K562 (cell line): ENCODE measurements at regions not wholly inside any gene's neighbourhood (a gene's known extent, or its start where the extent isn't known, plus 50 kb on each side); places are given as distances from the start of the nearest gene placed in this dataset.

Experiments
- ATAC-seq: fragments of 200-7000 bp; cut with Tn5 transposase; 3 replicates; pipeline ENCODE4 v1.9.1; 2020; ENCODE audit warnings: moderate library complexity
- BruUV-seq: library from RNA; stranded (reverse); fragments of 400-500 nt; replicated peaks from 2 replicates; lab custom pipeline; 2021; lab: Mats Ljungman, UMichigan
- CTCF ChIA-PET: fragments of 300-600 bp; formaldehyde crosslinking; extraction: SDS; loops from one replicate; lab custom pipeline; 2021; ENCODE audit warnings: low intra/inter-chr PET ratio; lab: Yijun Ruan, JAX
- POLR2A ChIA-PET: fragments of 300-600, 350-650 bp; sonication (Branson Sonifier 250); formaldehyde crosslinking; extraction: SDS; loops from one replicate; lab custom pipeline; 2021; ENCODE audit warnings: antibody characterized with exemption, inconsistent platforms; lab: Yijun Ruan, JAX
- DNase-seq, 4 experiments: peaks; one replicate each; pipeline versions ENCODE4 v3.0.0 to v3.0.0-alpha.2; 2011 to 2018; ENCODE audit warnings: low spot score in 3 of 4, mixed read lengths in 3 of 4; ENCODE audit errors: extremely low read depth in 1 of 4
- FAIRE-seq: peaks from 2 replicates; lab custom pipeline; 2011; peaks lifted over from hg19 to GRCh38; lab: Jason Lieb, UNC
- H2AFZ ChIP-seq: 2 replicates; pipeline ENCODE4 v1.6.0; 2011; ENCODE audit warnings: low read depth, low read length, control low read depth, inconsistent platforms
- H3K27ac ChIP-seq: fragments of 200-600 bp; 3 replicates; pipeline ENCODE4 v1.8.0; 2011; ENCODE audit warnings: low read depth, mild to moderate bottlenecking, control low read depth, inconsistent platforms, low read length, moderate library complexity, mixed read lengths; ENCODE audit errors: extremely low read depth
- H3K27me3 ChIP-seq, 2 experiments: fragments of 300-600 bp in 1 of 2; 2 replicates in 1 of 2; 3 replicates in 1 of 2; pipeline versions ENCODE4 v1.6.0 to v1.8.0; 2011; ENCODE audit warnings: inconsistent platforms in 2 of 2, low read length in 2 of 2, mild to moderate bottlenecking in 1 of 2, mixed read lengths in 1 of 2, moderate library complexity in 1 of 2; ENCODE audit not compliant: control insufficient read depth in 2 of 2, insufficient read depth in 2 of 2
- H3K36me3 ChIP-seq: fragments of 300-600 bp; 3 replicates; pipeline ENCODE4 v1.8.0; 2011; ENCODE audit warnings: mild to moderate bottlenecking, low read length, inconsistent platforms; ENCODE audit not compliant: control insufficient read depth, insufficient read depth
- H3K4me1 ChIP-seq, 2 experiments: fragments of 200-600 bp in 1 of 2; replicated peaks in 1 of 2; 2 replicates in 1 of 2; 3 replicates in 1 of 2; pipeline versions ENCODE4 v1.5.1 to v1.8.0; 2011; ENCODE audit warnings: inconsistent platforms in 2 of 2, low read length in 2 of 2, mild to moderate bottlenecking in 1 of 2, mixed read lengths in 1 of 2, moderate library complexity in 1 of 2; ENCODE audit not compliant: control insufficient read depth in 2 of 2, insufficient read depth in 2 of 2
- H3K4me2 ChIP-seq: 2 replicates; pipeline ENCODE4 v1.6.1; 2011; ENCODE audit warnings: low read length, control low read depth, inconsistent platforms, mixed read lengths; ENCODE audit not compliant: insufficient read depth
- H3K4me3 ChIP-seq: fragments of 200-600 bp; sonication (generic), shearing (Covaris generic); 2 replicates; pipeline ENCODE4 v1.5.1; 2016; ENCODE audit warnings: control low read depth, inconsistent platforms
- H3K79me2 ChIP-seq: fragments of 200-600 bp; 3 replicates; pipeline ENCODE4 v1.8.0; 2011; ENCODE audit warnings: low read length, inconsistent platforms; ENCODE audit not compliant: control insufficient read depth, insufficient read depth
- H3K9ac ChIP-seq, 2 experiments: 2 replicates each; pipeline versions ENCODE4 v1.6.0 to v1.6.1; 2011; ENCODE audit warnings: low read depth in 2 of 2, low read length in 2 of 2, control low read depth in 1 of 2, inconsistent platforms in 1 of 2, mild to moderate bottlenecking in 1 of 2, mixed read lengths in 1 of 2; ENCODE audit not compliant: insufficient read depth in 1 of 2
- H3K9me1 ChIP-seq: one replicate; pipeline ENCODE4 v1.6.0; 2011; ENCODE audit warnings: inconsistent platforms, mild to moderate bottlenecking, low read length, moderate library complexity; ENCODE audit not compliant: control insufficient read depth, insufficient read depth
- H3K9me3 ChIP-seq: replicated peaks from 2 replicates; pipeline ENCODE4 v1.5.1; 2011; ENCODE audit warnings: low read depth, low read length, inconsistent platforms; ENCODE audit not compliant: control insufficient read depth, insufficient read depth
- H4K20me1 ChIP-seq: replicated peaks from 2 replicates; pipeline ENCODE4 v1.6.1; 2011; ENCODE audit warnings: low read length, inconsistent platforms, mixed read lengths; ENCODE audit not compliant: control insufficient read depth, insufficient read depth
- HNRNPK ChIP-seq: fragments of 200-400 bp; formaldehyde crosslinking; IDR thresholded peaks from one replicate; pipeline ENCODE4 v1.6.1; 2018; ENCODE audit warnings: mild to moderate bottlenecking, low read depth, low read length; ENCODE audit not compliant: poor library complexity, severe bottlenecking
- HOXB6 ChIP-seq: fragments of 250-450 bp; sonication (Bioruptor Pico); IDR thresholded peaks from 2 replicates; pipeline ENCODE4 v1.5.1; 2022; ENCODE audit warnings: mild to moderate bottlenecking, borderline replicate concordance
- HSF4 ChIP-seq: fragments of 250-450 bp; sonication (Bioruptor Pico); IDR thresholded peaks from 2 replicates; pipeline ENCODE4 v2.1.2; 2022; ENCODE audit warnings: mild to moderate bottlenecking, moderate library complexity, borderline replicate concordance
- MIER1 ChIP-seq: fragments of 450-650 bp; IDR thresholded peaks from 2 replicates; pipeline ENCODE4 v1.6.1; 2016; ENCODE audit warnings: antibody characterized with exemption, mild to moderate bottlenecking, low read depth
- NCOR1 ChIP-seq: fragments of 450-650 bp; IDR thresholded peaks from 2 replicates; pipeline ENCODE4 v1.6.1; 2016; ENCODE audit warnings: mild to moderate bottlenecking, moderate library complexity
- NR2C2 ChIP-seq, 2 experiments: fragments of 200-800 bp in 1 of 2; sonication (Bioruptor generic) in 1 of 2; sonication (generic) in 1 of 2; formaldehyde crosslinking in 1 of 2; IDR thresholded peaks; 2 replicates each; pipeline versions ENCODE4 v1.6.1 to v1.8.0; 2016 to 2022; ENCODE audit warnings: mild to moderate bottlenecking in 1 of 2, missing compliant biosample characterization in 1 of 2, missing genetic modification characterization in 1 of 2, missing genetic modification reagents in 1 of 2
- OTX1 ChIP-seq: fragments of 450-650 bp; formaldehyde crosslinking; IDR thresholded peaks from 2 replicates; pipeline ENCODE4 v1.4.0; 2022; ENCODE audit warnings: mild to moderate bottlenecking
- POLR2H ChIP-seq: IDR thresholded peaks from 2 replicates; pipeline ENCODE4 v1.6.1; 2016; ENCODE audit warnings: missing genetic modification characterization, low read depth, mild to moderate bottlenecking, control low read depth, missing compliant biosample characterization, moderate library complexity
- SIN3B ChIP-seq: fragments of 450-650 bp; IDR thresholded peaks from 2 replicates; pipeline ENCODE4 v1.6.1; 2017; ENCODE audit warnings: low read depth, mild to moderate bottlenecking, moderate library complexity
- YBX1 ChIP-seq: fragments of 450-650 bp; IDR thresholded peaks from 2 replicates; pipeline ENCODE4 v1.7.1; 2016; ENCODE audit warnings: mild to moderate bottlenecking
- WGBS: fragments of 100-300 bp; shearing (Covaris generic); methylation state at CpG from one replicate; pipeline ENCODE4 v1.1.6; 2016; ENCODE audit warnings: low coverage, mixed read lengths; ENCODE audit not compliant: insufficient coverage; ENCODE audit errors: missing lambda C conversion rate; 5-methylcytosine and 5-hydroxymethylcytosine counted together
- in situ Hi-C: fragments of 300-500 bp; cut with MboI; formaldehyde crosslinking; loops from 4 replicates; pipeline ENCODE4 v1.15.0; 2018; ENCODE audit warnings: inconsistent platforms, mixed read lengths
- intact Hi-C: fragments of 100-400 bp; cut with micrococcal nuclease; formaldehyde crosslinking; loops from 2 replicates; pipeline ENCODE4 v1.14.2; 2022
- TF ChIP-seq, protein P1 (sequence below): fragments of 450-650 bp; IDR thresholded peaks from 2 replicates; pipeline ENCODE4 v1.6.1; 2017; ENCODE audit warnings: mild to moderate bottlenecking, moderate library complexity
- TF ChIP-seq, protein P2 (sequence below), 2 experiments: fragments of 450-650 bp in 1 of 2; IDR thresholded peaks; 2 replicates each; pipeline ENCODE4 v1.6.1; 2011 to 2017; ENCODE audit warnings: low read depth in 2 of 2, antibody characterized with exemption in 1 of 2, borderline replicate concordance in 1 of 2, low read length in 1 of 2, mild to moderate bottlenecking in 1 of 2, mixed read lengths in 1 of 2; ENCODE audit not compliant: control insufficient read depth in 1 of 2
- TF ChIP-seq, protein P3 (sequence below): fragments of 250-450 bp; sonication (Bioruptor Pico); IDR thresholded peaks from 2 replicates; pipeline ENCODE4 v1.8.0; 2021; ENCODE audit warnings: moderate library complexity, mild to moderate bottlenecking, inconsistent platforms

DNA sequence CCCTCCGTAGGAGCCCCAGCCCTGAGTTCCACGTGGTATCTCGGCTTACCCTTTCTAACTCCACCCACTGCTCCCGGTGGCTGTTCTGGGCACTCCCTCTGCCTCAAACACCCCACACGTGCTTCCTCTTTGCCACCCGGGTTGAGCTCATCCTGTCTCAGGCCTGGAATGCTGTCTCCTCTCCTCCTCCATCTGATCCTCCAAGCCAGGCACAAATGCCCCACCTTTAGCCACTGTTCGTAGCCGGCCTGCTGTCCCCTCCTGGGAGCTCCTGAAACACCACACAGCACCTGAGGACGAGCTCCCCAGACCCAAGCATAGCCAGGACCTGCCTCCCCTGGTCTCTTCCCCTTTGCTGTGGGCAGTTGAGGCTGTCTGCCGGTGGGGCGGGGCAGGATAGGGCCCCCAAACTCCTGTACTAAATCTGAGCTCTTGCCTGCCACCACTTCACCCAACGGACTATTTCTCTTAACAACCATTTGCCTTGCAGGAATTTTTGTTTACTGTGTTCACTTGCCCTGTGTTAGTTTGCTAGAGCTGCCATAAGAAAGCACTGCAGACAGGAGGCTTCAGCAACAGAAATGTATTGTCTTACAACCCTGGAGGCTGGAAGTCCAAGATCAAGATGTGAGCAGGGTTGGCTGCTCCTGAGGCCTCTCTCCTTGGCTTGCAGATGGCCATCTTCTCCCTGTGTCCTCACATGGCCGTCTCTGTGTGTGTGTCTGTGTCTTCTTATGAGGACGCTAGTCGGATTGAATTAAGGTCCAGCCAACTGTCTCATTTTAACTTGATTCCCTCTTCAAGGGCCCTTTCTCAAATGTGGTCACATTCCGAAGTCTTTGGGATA, 58.3 kb upstream of the SHH start:
- WGBS = under 1% methylated on average over 16 of the region's 16 CpGs
- Histone ChIP-seq H3K9ac (no peak overlapping the region), H3K4me2 (no peak overlapping the region), H3K27me3 (peaks cover 31 to 44% of the 10 kb centered on the region in 2 experiments; a peak in 4 of 5 replicates), H3K9me1 (no peaks in the 10 kb centered on the region), H3K36me3 (no peaks in the 10 kb centered on the region), H3K79me2 (no peaks in the 10 kb centered on the region), H3K4me3 (no peak overlapping the region), H3K9me3 (no peaks in the 10 kb centered on the region), H3K27ac (no peak overlapping the region), H4K20me1 (no peaks in the 10 kb centered on the region), H2AFZ (no peak overlapping the region), H3K4me1 (no peaks in the 10 kb centered on the region)
- intact Hi-C loops = no loop called here
- CTCF ChIA-PET = no interaction called here
- ATAC-seq (no peak; the same call in 2 of the 3 replicates), FAIRE-seq (no peak), DNase-seq (no peak)
- BruUV-seq = no TSS peak
- POLR2A ChIA-PET = interaction anchor here (0.6 kb wide), 1 partner anchor 53 kb away, joined by 3 read pairs; no protein-coding TSS in a partner anchor
- in situ Hi-C loops = no loop called here
- no peak for TF ChIP-seq HOXB6
- TF ChIP-seq YBX1 = no peak
- TF ChIP-seq POLR2H (tag) = no peak
- no peak for TF ChIP-seq HSF4 (CRISPR knock-in tag)
- TF ChIP-seq SIN3B = no peak
- no peak for TF ChIP-seq NR2C2 (CRISPR knock-in tag; IDR thresholded peaks at IDR 0.05)
- no peak for TF ChIP-seq NR2C2 (tag; IDR thresholded peaks at IDR 0.05)
- no peak for TF ChIP-seq HNRNPK
- TF ChIP-seq, protein P1, sequence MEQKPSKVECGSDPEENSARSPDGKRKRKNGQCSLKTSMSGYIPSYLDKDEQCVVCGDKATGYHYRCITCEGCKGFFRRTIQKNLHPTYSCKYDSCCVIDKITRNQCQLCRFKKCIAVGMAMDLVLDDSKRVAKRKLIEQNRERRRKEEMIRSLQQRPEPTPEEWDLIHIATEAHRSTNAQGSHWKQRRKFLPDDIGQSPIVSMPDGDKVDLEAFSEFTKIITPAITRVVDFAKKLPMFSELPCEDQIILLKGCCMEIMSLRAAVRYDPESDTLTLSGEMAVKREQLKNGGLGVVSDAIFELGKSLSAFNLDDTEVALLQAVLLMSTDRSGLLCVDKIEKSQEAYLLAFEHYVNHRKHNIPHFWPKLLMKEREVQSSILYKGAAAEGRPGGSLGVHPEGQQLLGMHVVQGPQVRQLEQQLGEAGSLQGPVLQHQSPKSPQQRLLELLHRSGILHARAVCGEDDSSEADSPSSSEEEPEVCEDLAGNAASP = no peak
- TF ChIP-seq, protein P2, sequence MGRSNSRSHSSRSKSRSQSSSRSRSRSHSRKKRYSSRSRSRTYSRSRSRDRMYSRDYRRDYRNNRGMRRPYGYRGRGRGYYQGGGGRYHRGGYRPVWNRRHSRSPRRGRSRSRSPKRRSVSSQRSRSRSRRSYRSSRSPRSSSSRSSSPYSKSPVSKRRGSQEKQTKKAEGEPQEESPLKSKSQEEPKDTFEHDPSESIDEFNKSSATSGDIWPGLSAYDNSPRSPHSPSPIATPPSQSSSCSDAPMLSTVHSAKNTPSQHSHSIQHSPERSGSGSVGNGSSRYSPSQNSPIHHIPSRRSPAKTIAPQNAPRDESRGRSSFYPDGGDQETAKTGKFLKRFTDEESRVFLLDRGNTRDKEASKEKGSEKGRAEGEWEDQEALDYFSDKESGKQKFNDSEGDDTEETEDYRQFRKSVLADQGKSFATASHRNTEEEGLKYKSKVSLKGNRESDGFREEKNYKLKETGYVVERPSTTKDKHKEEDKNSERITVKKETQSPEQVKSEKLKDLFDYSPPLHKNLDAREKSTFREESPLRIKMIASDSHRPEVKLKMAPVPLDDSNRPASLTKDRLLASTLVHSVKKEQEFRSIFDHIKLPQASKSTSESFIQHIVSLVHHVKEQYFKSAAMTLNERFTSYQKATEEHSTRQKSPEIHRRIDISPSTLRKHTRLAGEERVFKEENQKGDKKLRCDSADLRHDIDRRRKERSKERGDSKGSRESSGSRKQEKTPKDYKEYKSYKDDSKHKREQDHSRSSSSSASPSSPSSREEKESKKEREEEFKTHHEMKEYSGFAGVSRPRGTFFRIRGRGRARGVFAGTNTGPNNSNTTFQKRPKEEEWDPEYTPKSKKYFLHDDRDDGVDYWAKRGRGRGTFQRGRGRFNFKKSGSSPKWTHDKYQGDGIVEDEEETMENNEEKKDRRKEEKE (IDR thresholded peaks at IDR 0.05; ENCODE audit: borderline replicate concordance in 1 of 2, control insufficient read depth in 1 of 2, low read depth in 2 of 2, low read length in 1 of 2) = no peak
- TF ChIP-seq, protein P3, sequence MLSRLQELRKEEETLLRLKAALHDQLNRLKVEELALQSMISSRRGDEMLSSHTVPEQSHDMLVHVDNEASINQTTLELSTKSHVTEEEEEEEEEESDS = no peak
- no peak for TF ChIP-seq NCOR1
- TF ChIP-seq OTX1 (CRISPR knock-in tag) = no peak
- no peak for TF ChIP-seq MIER1
